ENCODE measurements at regions not wholly inside any gene's neighbourhood (a gene's known extent, or its start where the extent isn't known, plus 50 kb on each side); places are given as distances from the start of the nearest gene placed in this dataset.

- TF ChIP-seq ZNF777 (tag by site-specific recombination; IDR thresholded peaks at IDR 0.05; ENCODE audit: borderline replicate concordance) = no peak
- no peak for TF ChIP-seq BCL6B (tag by site-specific recombination; IDR thresholded peaks at IDR 0.05)
Measured at GRCh38 chr9:95580812-95581761, 64.3 kb upstream of the PTCH1 start.
